Retina (tissue), 1 donor: ENCODE measurements at regions not wholly inside any gene's neighbourhood (a gene's known extent, or its start where the extent isn't known, plus 50 kb on each side); places are given as distances from the start of the nearest gene placed in this dataset.
A peak's percentile ranks its signal among the peaks of the same experiment; 100 is the strongest.
"Not testable (repeated sequence)": the region's sequence is repeated elsewhere in the genome, so short reads cannot be mapped to it uniquely, and the experiment has no call there.

Experiments used
- DNase-seq: peaks from one replicate; pipeline ENCODE4 v3.0.0-alpha.2; 2016

GRCh38 chr10:9075420-9075819 is 1020.9 kb downstream of the GATA3 start:
- no peak for DNase-seq

DNA sequence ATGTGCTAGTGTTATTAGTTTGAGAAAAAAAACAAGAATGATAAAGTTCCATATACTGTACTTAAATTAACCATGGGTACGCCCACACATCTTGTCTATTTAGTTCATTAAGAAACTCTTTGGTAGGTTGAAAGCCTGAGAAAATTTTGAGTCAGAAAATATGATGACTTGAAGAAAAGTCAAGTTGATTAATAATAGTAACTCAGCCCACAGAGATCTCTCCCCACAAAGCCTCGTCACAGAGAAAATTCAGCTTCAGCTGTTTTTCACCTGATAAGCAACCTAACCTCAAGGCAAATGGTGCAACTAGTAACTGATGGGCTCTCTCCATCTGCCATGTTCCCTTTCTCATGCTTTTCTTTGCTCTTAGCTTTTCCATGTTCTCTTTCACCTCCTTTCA is 1021.6 kb downstream of the GATA3 start:
- DNase-seq = no peak

- DNase-seq = no peak
Measured at GRCh38 chr10:9081253-9081652, 1026.8 kb downstream of the GATA3 start.

GRCh38 chr10:9081961-9082360 is 1027.5 kb downstream of the GATA3 start:
- no peak for DNase-seq

DNA sequence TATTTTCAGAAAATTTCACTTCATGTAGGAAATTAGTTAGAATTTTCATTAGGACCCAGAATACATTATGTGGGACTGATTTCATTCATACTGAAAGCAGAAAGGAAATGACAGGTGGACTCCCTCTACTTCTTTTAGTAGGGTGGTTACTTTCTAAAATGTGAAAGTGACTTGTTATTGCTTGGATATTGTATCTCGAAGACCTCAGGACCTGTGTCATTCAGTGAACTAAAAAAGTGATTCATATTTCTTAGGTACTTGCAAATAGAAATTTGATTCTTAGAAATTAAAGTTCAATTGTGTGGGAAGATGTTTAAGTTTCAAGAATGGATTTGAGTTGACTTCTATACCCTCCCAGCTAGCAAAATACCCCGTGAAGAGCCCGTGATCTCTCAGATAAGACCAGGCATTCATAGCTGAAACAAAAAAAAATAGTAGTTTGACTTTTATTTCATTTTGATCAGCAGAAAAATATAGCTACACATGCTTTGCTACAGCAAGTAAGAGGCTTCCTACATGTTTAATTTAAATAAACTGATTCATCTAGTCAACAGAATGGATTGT is 1037.1 kb downstream of the GATA3 start:
- DNase-seq = no peak

GRCh38 chr10:9096288-9096687 is 1041.8 kb downstream of the GATA3 start:
- DNase-seq = no peak

DNA sequence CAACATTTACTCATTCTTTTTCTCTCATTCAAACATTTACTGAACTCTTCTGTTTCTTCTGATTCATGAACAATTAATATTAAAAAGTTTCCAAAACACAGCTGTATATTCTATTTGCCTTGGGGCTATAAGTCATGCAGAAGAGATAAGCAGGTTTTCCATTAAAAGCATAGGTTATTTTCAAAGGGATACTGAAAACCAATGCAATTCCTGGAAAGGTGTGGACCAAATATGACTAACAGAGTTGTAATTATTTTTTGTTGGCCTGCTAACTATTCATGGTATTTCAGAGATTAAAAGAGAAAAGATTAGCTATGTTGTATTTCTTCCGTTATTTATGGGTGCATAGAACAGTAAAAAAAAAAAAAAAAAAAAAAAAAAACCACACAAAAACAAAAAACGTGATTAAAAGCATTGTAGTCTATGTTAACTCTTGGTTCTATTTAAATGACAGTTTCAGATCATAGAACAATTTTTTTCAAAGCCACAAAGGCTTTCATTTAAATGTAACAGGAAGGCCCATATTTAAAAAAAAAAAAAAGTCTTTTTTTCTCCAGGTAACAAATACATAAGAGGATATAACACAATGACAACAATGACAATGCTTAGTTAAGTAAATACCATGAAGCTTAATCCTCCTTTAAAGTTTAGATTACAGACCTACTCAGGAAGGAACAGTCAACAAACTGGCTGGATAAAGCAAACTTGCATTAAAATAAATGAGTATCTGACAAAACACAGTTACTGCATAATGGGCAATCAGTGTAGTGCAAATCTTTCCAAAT is 1042.9 kb downstream of the GATA3 start:
- DNase-seq = no peak

GRCh38 chr10:9097991-9098306 is 1043.5 kb downstream of the GATA3 start:
- DNase-seq = no peak

- DNase-seq = no peak
Measured at GRCh38 chr10:9102026-9102425, 1047.5 kb downstream of the GATA3 start.

DNA sequence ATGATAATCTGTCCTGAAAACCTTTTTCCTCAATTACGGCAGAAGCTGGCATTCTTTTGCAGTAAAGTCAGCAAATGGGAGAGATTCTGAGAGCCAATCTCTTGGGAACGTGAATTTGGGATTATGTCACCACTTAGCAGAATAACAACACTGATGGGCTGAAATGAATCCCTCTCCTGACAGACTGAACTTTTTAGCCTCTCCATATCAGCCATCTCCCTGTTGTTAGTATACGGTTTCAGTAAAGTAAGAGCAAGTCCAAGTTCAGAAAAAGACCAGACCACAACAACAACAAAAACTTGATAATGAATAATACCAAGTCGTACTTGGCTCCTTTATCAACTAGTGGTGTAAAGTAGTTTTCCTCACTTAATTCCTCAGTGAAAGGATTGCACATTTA is 1048.8 kb downstream of the GATA3 start:
- DNase-seq = no peak

- no peak for DNase-seq
Measured at GRCh38 chr10:9111976-9112375, 1057.5 kb downstream of the GATA3 start.

GRCh38 chr10:9126728-9127127 is 1072.2 kb downstream of the GATA3 start:
- no peak for DNase-seq

GRCh38 chr10:9137368-9137767 is 1082.9 kb downstream of the GATA3 start:
- no peak for DNase-seq

GRCh38 chr10:9138829-9139228 is 1084.3 kb downstream of the GATA3 start:
- DNase-seq = not testable (repeated sequence)

DNA sequence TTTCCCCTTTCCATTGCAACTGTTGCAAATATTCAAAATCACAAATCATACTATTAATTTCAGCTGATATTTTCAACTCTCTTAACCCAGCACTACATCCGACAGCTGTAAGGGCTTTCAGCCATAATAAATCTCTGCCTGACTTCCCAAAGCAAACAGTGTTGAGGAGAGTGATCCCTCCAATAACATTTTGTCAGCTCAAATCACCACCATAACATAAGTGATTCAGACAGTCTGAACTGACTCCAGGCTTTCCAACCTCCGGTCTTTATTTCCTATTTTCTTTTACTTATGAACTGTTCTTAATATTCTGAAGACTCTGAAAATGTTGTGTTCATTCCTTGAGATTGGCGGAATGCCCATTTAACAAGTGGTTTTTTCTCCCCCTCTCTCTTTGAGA is 1085.9 kb downstream of the GATA3 start:
- peak; percentile 20 for DNase-seq

DNA sequence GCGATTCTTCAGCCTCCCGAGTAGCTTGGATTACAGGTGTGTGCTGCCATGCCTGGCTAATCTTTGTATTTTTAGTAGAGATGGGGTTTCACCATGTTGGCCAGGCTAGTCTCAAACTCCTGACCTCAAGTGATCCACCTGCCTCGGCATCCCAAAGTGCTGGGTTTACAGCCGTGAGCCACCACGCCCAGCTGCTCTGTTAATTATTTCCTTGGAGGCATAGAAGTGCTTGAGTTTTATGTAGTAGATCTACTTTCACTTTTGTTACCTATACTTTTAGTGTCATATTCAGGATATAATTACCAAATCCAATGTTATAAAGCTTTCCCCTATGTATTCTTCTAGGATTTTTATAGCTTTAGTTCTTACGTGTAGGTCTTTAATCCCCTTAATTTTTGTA is 1093.0 kb downstream of the GATA3 start:
- no peak for DNase-seq

DNA sequence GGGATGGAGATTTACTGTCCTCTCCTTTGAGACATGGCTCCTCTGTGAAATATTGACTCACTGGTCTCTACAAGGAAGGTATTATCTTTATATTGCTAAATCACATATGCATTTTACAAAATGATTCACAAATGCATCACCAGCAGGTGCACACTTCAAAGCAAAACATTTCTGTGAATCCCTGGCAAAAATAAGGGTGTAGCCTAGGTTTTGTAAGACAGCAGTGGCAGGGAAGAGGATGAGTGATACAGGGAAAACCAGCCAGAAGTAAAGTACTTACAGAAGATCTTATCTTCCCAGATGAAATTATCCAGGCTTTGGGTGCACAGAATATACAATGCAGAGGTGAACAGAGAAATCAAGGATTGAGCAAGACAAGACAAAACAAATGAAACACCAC is 1094.6 kb downstream of the GATA3 start:
- no peak for DNase-seq

DNA sequence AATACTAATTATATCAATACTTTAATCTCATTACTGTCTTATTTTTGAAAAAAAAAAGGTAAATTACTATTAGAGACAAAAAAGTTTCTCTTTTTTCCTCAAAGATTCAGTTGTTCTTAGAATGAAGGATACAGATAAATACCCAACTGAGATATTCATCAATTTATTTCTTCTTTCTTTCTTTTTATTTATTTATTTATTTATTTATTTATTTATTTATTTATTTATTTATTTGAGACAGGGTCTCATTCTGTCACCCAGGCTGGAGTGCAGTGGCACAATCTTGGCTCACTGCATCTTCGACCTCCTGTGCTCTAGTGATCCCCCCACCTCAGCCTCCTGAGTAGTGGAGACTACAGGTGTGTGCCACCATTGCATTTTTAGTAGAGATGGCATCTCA is 1098.6 kb downstream of the GATA3 start:
- not testable (repeated sequence) for DNase-seq

GRCh38 chr10:9157656-9158055 is 1103.2 kb downstream of the GATA3 start:
- no peak for DNase-seq

DNA sequence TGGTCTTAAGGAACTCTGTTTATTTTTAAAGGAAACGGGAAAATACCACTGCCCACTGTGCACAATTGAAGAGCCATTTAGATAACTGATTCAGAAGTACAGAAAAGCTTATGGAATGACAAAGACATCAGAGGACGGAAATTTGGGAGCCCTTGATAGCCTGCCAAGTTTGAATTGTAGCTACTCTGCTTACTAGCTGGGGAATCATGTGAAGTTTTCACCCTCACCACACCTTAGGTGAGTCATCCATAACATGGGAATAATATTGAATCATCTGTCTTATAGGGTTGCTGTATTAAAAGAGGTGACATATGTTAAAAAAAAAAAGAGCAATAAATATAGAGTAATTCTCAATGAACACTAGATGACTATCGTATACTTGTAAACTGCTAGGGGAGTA is 1104.2 kb downstream of the GATA3 start:
- no peak for DNase-seq

GRCh38 chr10:9160275-9160674 is 1105.8 kb downstream of the GATA3 start:
- DNase-seq = no peak

DNA sequence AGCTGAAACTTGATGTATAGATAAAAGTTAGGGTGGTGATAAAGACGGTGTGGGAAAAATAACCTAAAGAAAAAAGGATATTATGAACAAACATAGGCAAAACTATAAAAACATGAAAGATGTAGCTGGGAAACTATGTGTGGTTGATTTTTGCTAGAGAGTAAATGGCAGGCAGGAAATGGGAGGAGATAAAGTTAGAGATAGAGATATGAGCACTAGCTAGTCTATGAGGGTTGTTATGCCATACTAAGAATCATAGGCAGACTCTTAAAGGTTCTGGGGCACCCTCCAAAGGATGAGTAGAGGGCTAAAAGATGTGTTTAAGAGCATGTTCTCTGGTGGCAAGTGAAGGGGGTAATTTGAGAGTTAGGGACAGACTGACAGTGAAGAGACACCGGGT is 1109.2 kb downstream of the GATA3 start:
- no peak for DNase-seq

DNA sequence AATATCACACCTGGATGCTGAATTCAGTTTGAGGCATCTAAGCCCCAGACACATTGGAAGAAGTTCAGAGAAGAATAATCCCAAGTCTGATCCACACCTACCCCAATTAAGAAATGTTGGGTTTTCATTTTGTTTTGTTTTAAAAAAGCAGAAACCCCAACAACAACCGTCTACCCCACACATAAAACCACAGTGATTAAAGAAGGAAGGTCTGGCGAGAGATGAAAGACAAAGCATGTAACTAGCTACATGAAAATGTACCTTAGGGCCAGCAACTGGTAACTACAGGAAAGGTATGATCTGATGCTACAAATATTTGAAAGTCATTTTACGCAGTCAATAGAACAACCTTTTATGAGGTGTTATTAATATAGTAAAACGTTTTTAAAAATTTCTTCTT is 1112.3 kb downstream of the GATA3 start:
- no peak for DNase-seq

- no peak for DNase-seq
Measured at GRCh38 chr10:9172276-9172675, 1117.8 kb downstream of the GATA3 start.

DNA sequence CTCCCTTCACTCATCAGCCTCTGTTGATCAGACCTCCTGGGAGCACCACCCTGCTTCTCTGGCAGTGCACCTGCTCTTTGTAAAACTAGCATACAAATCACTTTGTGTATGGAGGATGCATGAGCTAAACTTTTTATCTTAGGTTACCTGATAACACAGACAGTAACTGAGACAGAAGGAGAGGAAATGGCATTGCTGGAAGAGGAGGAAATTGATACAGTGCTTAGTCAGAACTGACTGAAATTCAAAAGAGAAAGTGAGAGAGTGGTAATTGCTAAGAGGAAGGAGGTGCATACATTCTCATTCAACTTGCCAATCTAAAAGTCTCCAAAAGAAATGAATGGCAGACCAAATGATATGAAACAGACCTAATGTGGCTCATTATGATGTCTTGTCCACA is 1120.7 kb downstream of the GATA3 start:
- no peak for DNase-seq
